Astrocyte (in vitro differentiated cells and primary cell): ENCODE measurements at regions not wholly inside any gene's neighbourhood (a gene's known extent, or its start where the extent isn't known, plus 50 kb on each side); places are given as distances from the start of the nearest gene placed in this dataset.

ENCODE experiments used
- EZH2 ChIP-seq: IDR thresholded peaks from 2 replicates; pipeline ENCODE4 v1.6.1; 2012; ENCODE audit warnings: mild to moderate bottlenecking, low read length, inconsistent platforms; ENCODE audit not compliant: insufficient read depth
- TF ChIP-seq, protein P1 (sequence below): IDR thresholded peaks from 2 replicates; pipeline ENCODE4 v1.5.1; 2011; ENCODE audit warnings: low read depth, mild to moderate bottlenecking, inconsistent platforms, low read length, moderate library complexity; ENCODE audit not compliant: insufficient read depth

- TF ChIP-seq, protein P1, sequence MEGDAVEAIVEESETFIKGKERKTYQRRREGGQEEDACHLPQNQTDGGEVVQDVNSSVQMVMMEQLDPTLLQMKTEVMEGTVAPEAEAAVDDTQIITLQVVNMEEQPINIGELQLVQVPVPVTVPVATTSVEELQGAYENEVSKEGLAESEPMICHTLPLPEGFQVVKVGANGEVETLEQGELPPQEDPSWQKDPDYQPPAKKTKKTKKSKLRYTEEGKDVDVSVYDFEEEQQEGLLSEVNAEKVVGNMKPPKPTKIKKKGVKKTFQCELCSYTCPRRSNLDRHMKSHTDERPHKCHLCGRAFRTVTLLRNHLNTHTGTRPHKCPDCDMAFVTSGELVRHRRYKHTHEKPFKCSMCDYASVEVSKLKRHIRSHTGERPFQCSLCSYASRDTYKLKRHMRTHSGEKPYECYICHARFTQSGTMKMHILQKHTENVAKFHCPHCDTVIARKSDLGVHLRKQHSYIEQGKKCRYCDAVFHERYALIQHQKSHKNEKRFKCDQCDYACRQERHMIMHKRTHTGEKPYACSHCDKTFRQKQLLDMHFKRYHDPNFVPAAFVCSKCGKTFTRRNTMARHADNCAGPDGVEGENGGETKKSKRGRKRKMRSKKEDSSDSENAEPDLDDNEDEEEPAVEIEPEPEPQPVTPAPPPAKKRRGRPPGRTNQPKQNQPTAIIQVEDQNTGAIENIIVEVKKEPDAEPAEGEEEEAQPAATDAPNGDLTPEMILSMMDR, result no peak
- TF ChIP-seq EZH2, result no peak
Observed at GRCh38 chrX:103431316-103431715, 55.0 kb downstream of the BEX3 start.
